GM21717 (cell line): ENCODE measurements at regions not wholly inside any gene's neighbourhood (a gene's known extent, or its start where the extent isn't known, plus 50 kb on each side); places are given as distances from the start of the nearest gene placed in this dataset.

ENCODE experiments used
- ATAC-seq: cut with Tn5 transposase; IDR thresholded peaks from one replicate; pipeline ENCODE4 v1.9.1; 2021; ENCODE audit warnings: mild to moderate bottlenecking, moderate library complexity; ENCODE audit not compliant: unreplicated experiment

DNA sequence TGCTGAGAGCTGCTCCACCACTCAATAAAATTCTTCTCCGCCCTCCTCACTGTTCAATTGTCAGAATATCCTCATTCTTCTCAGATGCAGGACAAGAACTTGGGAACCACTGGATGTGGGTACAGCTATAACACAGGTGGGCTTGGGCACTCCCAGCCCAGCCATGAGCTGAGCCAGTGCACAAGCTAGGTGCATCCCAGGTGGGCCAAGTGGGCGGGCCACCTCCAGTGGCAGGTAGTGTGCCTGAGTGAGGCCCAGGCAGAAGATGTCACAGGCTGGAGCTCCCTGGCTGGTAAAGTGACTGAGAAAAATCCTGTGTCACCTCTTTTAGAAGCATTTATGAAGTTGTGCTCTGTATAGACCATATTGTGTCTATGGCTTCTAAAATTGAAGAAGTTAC, 501.6 kb upstream of the TYRP1 start:
- ATAC-seq, result no peak

DNA sequence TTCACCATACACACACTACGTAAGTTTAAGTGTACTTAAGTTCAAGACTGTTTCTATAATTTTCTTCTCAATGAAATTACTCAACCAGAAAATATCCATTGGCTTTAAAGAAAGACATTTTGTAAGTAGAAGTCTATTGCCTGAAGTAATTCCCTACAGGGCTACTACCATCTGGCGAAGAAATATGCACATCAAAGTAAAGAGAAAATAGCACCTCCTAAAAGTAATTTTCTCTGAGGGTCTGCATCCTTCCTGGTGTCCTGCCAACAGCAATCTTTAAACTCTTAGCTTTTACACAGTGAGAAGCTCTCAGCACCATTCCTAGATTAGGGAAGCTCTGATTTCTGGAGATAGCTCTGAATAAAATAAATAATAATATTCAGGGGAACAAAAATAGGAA, 498.5 kb upstream of the TYRP1 start:
- ATAC-seq, result no peak

DNA sequence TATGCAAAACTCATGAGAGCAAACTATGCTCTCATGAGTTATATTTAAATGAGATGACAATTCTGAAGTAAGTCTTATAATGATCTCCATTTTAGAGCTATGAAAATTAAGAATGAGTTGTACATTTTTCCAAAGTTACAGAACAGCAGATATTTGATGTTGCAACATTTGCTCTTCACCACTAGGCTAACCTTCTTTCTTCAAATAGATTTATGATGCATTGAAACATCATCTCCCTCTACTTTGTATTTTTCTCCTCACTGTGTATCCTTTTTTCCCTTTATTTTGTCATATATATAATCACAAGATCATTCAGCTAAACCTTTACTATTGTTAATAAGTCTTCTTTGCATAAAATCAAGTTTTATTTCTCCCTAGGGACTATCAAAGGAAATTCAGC, 497.7 kb upstream of the TYRP1 start:
- ATAC-seq, result no peak

DNA sequence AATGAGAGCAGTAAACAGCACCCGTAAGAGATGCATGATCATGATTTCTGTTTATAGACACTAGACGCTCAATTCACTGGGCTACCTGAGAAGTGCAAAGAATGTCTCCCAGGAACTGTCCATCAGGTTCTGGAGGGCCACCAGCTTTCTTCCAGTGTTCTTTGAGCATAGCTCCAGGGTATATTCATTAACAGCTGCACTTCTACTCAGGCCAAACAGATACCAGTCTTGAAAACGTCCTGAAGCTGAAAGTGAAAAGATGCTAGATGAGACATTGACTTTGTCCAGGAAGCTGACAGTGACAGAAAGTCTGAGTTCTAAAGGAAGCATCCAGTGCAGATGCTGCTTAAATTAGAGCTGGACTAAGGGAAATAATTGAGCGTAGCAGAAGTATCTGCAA, 488.7 kb upstream of the TYRP1 start:
- ATAC-seq, result no peak

DNA sequence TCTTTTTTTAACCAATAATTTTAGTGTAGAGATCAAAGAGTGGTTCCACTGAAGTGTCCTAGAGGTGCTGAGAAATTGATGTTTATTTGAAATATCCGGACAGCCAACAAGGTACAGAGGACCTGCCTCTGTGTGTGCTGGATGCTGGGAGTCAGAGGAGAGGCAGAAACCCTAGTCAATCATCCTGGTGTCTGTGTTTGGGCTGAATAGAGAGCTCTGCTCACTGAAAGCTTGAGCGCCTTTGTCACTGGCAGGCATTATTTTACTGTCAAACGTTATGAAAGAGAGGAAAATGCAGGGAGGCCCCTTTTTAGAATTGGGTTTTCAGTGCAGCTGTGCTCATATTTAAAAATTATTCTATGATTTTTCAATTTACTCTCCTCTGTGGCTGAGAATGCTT, 480.3 kb upstream of the TYRP1 start:
- ATAC-seq, result no peak

DNA sequence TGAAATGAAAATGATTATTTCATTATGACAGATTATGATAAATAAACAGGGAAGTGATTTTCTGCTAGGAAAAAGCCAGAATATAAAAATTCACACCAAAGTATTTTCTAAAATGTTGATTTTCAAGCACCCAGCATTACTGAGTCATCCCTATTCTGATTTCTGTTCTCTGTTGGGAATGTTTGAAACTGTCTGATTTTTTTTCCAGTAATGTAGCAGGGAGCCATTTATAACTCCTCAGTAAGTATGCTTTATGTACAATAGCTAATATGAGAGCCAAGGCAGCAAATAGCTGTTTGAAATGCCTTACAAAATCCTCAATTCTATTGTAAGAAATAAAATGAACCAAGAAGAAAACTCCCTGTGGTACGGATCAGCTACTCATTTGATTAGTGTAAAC, 471.7 kb upstream of the TYRP1 start:
- ATAC-seq, result no peak

DNA sequence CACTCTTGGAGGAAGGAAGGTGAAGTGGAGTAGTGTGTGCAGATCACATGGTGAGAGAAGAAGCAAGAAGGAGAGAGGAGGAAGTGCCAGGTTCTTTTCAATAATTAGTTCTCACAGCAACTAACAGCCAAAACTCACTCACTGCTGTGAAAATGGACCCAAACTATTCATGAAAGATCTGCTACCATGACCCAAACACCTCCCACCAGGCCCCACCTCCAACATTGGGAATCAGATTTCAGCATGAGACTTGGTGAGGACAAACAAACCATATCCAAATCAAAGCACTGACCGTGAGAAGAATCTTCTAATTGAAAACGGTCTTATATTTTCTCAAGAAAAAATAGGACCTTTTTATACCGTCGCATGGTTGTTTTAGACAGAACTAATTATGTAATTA, 468.7 kb upstream of the TYRP1 start:
- ATAC-seq, result no peak

DNA sequence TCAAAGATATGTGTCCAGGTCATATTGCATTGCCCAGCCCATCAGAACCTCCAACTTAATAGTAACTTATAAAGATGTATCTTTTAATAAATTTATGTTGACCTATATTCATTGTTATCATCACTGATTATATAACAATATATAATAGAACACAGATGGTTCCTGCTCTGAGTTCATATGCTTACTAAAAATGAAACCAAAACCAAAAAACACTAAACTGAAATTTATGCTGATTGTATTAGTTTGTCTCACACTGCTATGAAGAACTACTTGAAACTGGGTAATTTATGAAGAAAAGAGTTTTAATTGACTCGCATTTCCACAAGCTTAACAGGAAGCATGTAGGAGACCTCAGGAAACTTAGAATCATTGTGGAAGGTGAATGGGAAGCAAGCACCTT, 462.5 kb upstream of the TYRP1 start:
- ATAC-seq, result peak; percentile 93

DNA sequence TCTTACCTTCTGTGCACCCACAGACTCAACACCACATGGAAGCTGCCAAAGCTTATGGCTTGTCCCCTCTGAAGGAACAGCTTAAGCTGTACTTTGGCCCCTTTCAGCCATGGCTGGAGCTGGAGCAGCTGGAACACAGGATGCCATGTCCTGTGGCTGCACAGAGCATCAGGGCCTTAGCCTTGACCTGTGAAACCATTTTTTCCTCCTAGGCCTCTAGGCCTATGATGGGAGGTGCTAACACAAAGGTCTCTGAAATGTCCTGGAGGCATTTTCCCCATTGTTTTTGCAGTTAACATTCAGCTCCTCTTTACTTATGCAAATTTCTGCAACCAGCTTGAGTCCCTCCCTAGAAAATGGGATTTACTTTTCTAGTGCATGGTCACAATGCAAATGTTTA, 461.4 kb upstream of the TYRP1 start:
- no peak for ATAC-seq

DNA sequence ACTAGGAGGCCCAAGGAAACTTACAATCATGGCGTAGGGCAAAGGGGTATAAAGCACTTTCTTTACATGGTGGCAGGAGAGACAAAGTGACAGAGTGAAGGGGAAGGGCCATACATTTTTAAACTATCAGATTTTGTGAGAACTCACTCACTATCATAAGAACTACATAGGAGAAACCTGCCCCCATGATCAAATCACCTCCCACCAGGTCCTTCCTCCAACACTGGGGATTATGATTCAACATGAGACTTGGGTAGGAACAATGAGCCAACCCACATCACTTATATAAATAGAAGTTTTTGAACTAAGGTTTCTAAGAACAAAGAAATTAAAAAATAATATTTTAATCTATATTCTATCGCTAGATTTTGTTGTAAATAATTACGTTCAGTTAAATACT, 460.3 kb upstream of the TYRP1 start:
- ATAC-seq, result no peak

DNA sequence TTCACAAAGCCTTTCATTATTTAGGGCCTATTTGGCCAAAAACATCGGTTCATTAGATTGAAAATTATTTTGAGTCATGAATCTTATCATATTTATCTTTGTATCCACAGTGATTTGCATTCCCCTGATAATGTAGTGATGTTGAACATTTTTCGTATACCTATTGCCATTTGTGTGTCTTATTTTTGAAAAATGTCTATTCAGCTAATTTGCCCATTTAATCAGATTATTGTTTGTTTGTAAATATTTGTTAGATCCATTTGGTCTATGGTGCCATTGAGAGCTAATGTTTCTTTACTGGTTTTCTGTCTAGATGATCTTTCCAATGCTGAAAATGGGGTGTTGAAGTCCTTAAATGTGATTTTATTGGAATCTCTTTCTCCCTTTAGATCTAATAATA, 439.2 kb upstream of the TYRP1 start:
- ATAC-seq, result no peak

DNA sequence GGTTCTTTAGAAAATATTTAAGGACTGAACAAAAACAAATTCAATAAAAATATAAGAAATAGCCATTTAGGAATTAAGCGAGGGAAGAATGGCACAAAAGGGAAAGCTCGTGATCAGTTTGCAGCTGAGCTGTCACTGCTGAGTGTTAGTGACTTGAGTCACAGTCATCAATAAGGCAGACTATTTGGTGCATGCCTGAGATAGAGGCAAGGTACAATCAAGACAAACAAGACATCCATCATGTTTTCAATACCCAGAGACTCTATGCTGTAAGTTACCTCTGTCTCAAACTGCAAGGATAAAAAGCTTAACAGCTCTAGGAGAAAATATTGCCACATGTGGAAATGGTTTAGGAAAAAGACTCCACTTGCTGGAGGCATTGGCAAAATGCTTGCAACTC, 426.4 kb upstream of the TYRP1 start:
- ATAC-seq, result no peak

DNA sequence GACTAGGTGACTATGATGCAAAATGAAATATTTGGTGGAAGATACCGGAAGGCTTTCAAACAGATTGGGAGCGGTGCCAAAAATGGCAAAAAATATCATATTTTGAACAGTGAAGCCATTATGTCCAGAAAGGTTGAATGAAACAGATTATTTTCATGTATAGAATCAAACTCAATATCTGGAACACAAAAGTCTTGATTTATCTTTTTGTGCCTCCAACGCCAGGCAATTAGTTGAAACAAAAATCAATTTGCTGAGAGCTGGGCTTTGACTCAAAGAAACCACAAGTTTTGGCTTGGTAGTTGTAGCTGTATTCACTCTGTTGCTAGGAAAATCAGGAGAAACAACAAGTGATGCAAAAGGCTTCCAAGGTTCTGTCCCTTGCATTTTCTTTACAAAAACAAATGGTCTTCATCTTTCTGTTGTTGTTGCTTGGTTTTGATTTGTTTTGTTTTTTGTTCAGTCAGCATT, 421.7 kb upstream of the TYRP1 start:
- no peak for ATAC-seq

DNA sequence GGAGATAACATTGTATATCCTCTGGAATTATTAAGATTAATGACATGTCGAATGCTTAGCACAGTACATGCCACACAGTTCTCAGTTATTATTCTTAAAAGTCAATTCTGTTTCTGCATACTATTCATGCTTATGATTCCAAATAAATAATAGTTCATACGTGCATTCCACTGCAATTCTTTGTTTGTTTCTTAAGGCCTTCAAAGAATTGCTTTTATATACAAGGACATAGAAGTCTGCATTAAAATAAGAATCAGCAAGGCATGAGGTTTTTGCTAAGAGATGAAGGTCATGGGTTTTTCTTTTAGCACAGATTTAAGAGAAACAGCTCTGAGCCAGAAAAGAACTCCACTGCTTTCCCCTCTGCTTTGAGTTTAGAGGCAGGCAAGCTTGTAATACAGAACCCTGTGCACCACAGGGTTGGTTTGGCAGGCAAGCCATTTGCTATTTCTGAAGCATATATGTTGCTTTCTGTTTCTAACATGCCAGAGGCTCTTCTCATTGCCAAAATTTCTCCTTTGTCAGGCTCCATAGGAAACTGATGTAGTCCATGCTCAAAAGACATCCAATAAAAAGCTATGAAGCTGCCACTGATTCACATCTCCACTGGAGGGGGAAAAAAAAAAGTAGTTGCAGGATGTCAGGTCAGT, 420.6 kb upstream of the TYRP1 start:
- ATAC-seq, result no peak

DNA sequence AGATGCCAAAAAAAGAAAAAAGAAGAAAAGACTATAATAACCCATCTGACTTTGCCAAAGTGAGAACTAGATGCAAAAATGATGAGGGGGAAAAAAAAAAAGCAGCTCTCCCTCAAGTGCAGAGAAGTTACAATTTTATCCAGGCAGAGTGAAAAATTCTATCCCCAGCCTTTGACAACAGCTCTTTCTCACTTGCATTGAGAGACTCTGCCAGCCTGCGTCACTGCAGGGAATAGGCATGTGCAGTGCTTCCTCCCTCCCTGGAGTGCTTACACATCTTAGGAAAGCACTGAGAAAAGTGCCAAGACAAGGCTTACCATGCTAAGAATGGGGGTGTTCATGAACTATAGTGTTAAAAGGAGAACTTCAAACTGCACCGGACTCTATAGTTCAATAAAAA, 418.6 kb upstream of the TYRP1 start:
- ATAC-seq, result no peak

DNA sequence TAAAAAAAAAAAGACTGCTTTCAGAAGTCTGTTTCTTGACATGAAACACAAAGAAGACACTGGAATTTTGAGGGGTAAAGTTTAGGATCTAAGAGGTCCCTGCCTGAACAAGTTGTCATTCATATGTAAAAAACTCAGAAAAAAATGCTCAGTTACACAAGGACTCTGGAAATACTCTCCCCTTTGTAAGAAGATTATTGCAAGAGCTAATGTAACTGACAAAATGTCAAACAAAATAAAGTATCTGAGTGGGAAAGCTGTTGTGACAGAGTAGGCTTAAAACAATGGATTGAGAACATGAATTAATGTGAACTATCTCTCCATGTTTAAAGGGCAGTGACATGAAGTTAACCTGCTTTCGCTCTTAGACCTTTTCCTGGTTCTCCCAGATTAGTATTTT, 416.7 kb upstream of the TYRP1 start:
- ATAC-seq, result no peak

DNA sequence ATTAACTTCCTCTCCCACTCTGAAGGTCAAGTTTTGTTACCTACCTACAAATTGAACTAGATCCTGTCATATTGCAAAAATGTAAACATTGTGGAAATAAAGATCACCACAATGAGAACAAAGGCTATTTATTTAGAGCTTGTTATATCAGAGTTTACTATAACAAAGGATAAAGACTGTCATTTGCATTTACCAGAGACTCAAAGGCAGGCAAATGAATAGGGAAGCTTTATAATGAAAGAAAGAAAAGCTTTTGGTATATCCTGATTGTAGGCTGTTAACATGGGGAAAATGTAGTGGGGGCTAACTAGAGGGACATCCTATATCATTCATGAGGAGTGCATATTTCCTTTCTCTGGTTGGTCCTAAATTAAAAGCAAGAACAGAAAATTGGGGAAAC, 403.5 kb upstream of the TYRP1 start:
- ATAC-seq, result no peak

DNA sequence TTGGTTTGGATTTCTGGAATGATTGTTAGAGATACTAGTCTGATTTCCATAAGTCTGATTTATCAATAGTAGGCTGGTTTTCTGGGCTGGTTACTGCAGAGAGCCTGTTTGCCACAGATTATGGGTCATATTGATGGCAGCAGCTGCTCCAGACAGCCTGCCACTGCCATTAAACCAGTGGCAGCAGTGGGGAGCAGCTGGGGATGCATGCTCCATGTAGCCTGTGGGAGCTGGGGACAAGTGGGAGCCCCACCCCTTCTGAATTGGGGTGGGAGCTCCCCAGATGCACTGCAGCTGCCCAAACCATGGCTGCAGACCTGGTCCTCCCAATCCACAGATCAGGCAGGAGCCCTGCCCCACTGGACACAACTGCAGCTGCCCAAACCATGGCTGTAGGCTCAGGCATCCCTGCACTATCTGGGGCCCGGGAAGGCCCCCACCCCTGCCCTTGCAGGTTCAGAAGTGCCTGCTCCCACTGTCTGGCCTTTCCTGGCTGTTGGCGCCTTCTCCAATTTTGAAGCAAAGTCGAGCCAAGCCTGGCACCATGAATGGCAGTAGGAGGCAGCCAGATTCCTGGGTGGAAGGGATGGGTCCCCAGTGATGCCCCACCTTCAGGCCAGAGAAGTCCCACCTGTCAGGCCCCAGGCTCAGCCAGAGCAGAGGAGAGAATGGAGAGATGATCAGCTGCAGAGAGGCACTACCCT, 402.9 kb upstream of the TYRP1 start:
- ATAC-seq, result no peak

DNA sequence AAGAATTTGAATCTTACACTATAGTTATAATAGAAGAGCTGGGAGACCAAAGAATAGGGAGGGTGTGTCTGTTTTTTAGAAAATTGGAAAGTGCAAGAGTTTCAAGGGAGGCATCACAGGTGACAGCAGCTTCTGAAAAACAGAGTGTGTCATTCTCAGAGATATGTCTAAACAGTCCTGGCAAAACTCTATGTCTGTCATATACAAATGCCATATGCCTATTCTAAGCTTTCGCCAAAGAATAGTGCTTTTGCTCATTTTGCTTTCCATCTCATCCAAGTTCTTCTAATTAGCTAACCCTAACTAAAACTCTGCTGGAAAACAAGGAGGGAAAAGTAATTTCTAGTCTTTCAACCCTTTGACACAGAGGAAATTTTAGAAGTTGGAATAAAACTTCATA, 388.0 kb upstream of the TYRP1 start:
- no peak for ATAC-seq

DNA sequence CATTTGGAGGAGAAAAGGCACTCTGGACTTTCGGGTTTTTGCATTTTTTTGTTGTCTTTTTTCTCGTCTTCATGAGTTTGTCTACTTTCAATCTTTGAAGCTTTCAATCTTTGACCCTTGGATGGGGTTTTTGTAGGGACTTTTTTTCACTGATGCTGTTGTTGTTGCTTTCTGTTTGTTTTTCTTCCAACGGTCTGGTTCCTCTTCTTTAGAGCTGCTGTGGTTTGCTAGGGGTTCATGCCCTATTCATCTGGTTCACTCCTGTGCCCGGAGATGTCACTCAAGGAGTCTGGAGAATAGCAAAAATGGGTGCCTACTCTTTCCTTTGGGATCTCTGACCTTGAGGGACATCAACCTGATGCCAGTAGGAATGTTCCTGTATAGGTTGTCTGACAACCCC, 378.6 kb upstream of the TYRP1 start:
- ATAC-seq, result no peak

DNA sequence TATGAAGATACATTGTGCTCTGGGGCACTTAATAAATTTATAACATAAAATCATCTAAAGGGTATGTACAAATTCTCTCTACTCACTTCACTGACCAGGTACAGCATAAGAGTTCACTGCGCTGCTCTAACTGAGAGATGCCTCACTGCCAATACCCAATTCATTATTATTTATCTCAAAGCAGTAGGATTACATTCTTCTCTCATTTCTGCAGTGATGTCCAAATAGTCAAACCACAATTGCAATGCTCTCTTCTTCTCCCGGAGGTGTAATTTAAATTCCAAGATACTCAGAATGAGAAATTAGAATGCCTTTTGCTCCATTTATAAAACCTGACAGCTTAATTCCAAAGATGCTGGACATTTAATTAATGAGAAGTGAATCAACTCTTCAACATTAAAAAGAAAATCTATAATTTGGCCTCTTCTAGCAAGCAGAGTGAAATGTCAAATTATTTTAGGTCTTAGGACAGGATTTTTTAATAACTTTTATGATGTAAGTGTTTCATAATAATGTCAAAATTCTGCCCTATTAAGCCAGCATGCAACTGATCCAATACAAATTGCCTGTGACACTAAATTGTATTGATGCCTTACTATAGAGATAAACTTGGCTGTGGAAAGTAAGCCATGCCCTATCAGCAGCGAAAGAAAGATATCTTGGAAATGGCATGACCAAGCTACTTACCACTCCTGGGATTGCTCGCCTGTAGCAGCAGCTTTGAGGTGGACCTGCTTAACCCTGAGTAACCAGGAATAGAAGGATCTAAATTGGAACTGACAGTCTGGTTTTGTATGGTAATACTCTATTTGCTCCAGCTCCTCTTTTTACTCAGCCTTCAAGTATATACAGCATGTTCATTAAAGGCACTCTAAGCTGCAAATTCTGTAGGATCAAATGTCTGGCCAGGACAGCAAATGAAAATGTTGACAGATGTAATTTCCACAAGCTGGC, 374.2 kb upstream of the TYRP1 start:
- no peak for ATAC-seq

DNA sequence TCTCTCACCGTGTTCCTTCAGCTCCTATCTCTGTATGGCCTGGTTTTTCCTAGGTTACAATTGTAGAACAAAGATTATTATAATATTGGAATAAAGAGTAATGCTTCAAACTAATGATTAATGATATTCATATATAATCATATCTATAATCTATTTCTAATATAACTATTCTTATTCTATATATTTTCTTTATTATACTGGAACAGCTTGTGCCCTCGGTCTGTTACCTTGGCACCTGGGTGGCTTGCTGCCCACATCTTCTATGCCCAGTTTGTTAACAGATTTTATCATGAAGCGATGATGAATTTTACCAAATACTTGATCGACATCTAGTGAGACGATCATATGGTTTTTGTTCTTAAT, 363.6 kb upstream of the TYRP1 start:
- ATAC-seq, result no peak
